ENCODE measurements at regions not wholly inside any gene's neighbourhood (a gene's known extent, or its start where the extent isn't known, plus 50 kb on each side); places are given as distances from the start of the nearest gene placed in this dataset.

DNA sequence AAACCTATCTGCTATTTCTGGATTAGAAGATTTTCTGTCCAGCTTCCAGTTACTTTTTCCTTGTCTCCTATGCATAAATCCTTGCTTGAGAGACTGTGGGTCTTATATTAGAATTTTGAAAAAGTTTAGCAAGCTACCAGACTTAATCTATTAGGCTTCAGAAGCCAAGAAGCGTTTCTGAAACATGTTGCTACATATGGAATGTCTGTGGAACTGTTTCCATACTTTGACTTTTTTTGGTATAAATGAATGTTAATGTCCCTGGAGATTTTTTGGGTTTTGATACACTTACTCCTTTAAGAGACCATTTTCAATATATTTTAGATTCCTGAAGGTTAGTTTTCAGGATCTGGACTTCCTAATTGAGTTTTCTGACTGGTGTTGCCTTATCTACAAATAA is 191.4 kb upstream of the SGCD start:
- ATAC-seq (ENCODE audit: low read depth) (no peak), DNase-seq (no peak)
- Histone ChIP-seq H4K8ac (ENCODE audit: low read depth in 2 of 2, low read length in 2 of 2) (no peak overlapping the region), H3K27ac (ENCODE audit: insufficient read depth, low read length) (no peak overlapping the region), H2BK120ac (ENCODE audit: low read depth, low read length) (no peak overlapping the region; the same call in 1 of the 2 replicates), H2BK15ac (ENCODE audit: low read depth, low read length) (no peak overlapping the region), H2AK9ac (replicated peaks; ENCODE audit: low read depth, low read length, poor library complexity) (no peak overlapping the region), H3K23ac (ENCODE audit: low read depth, low read length) (no peak overlapping the region), H3K4me1 (ENCODE audit: control insufficient read depth, insufficient read depth, low read length) (peaks cover 2% of the 10 kb centered on the region; the same call in 1 of the 2 replicates), H2BK5ac (ENCODE audit: low read depth, low read length, poor library complexity, severe bottlenecking) (no peak overlapping the region), H2AFZ (replicated peaks; ENCODE audit: low read length, poor library complexity) (no peak overlapping the region), H3K9me1 (ENCODE audit: insufficient read depth, low read length) (no peaks in the 10 kb centered on the region), H2BK20ac (ENCODE audit: low read depth, low read length) (no peak overlapping the region), H3K9ac (ENCODE audit: low read depth, low read length) (no peak overlapping the region), H4K5ac (ENCODE audit: low read depth, low read length) (no peak overlapping the region), H3K27me3 (ENCODE audit: control insufficient read depth, insufficient read depth, low read length) (no peaks in the 10 kb centered on the region), H4K91ac (ENCODE audit: insufficient read depth, low read depth, low read length) (peak overlapping the region; percentile 41; the same call in 1 of the 2 replicates), H3K4ac (ENCODE audit: low read depth, low read length) (no peak overlapping the region), H2AK5ac (ENCODE audit: low read depth, low read length) (no peak overlapping the region), H3K56ac (ENCODE audit: extremely low read depth, insufficient read depth, low read length) (no peak overlapping the region), H3K4me2 (ENCODE audit: low read depth, low read length) (no peak overlapping the region), H4K20me1 (ENCODE audit: insufficient read depth, low read length) (no peaks in the 10 kb centered on the region), H3K9me3 (ENCODE audit: control insufficient read depth, insufficient read depth, low read length) (no peaks in the 10 kb centered on the region), H3K14ac (replicated peaks; ENCODE audit: low read depth, low read length) (no peak overlapping the region), H3K4me3 (ENCODE audit: insufficient read depth, low read depth, low read length) (no peak overlapping the region), H3K36me3 (ENCODE audit: control insufficient read depth, insufficient read depth, low read length) (no peaks in the 10 kb centered on the region), H3K18ac (ENCODE audit: low read depth, low read length) (no peak overlapping the region), H3K79me1 (ENCODE audit: low read depth in 1 of 2, low read length in 2 of 2) (no peaks in the 10 kb centered on the region)
- BruUV-seq (replicated peaks) = no TSS peak
- TF ChIP-seq, protein P1, sequence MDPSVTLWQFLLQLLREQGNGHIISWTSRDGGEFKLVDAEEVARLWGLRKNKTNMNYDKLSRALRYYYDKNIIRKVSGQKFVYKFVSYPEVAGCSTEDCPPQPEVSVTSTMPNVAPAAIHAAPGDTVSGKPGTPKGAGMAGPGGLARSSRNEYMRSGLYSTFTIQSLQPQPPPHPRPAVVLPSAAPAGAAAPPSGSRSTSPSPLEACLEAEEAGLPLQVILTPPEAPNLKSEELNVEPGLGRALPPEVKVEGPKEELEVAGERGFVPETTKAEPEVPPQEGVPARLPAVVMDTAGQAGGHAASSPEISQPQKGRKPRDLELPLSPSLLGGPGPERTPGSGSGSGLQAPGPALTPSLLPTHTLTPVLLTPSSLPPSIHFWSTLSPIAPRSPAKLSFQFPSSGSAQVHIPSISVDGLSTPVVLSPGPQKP (IDR thresholded peaks at IDR 0.05; ENCODE audit: borderline replicate concordance, low read depth, low read length) = no peak
- TF ChIP-seq, protein P2, sequence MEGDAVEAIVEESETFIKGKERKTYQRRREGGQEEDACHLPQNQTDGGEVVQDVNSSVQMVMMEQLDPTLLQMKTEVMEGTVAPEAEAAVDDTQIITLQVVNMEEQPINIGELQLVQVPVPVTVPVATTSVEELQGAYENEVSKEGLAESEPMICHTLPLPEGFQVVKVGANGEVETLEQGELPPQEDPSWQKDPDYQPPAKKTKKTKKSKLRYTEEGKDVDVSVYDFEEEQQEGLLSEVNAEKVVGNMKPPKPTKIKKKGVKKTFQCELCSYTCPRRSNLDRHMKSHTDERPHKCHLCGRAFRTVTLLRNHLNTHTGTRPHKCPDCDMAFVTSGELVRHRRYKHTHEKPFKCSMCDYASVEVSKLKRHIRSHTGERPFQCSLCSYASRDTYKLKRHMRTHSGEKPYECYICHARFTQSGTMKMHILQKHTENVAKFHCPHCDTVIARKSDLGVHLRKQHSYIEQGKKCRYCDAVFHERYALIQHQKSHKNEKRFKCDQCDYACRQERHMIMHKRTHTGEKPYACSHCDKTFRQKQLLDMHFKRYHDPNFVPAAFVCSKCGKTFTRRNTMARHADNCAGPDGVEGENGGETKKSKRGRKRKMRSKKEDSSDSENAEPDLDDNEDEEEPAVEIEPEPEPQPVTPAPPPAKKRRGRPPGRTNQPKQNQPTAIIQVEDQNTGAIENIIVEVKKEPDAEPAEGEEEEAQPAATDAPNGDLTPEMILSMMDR (conservative IDR thresholded peaks at IDR 0.05; ENCODE audit: low read depth, low read length) = no peak
- TF ChIP-seq RCOR1 (IDR thresholded peaks at IDR 0.05; ENCODE audit: insufficient replicate concordance, low read length) (no peak), MAFK (IDR thresholded peaks at IDR 0.05; ENCODE audit: low read depth, low read length) (no peak), MXI1 (IDR thresholded peaks at IDR 0.05; ENCODE audit: borderline replicate concordance, low read depth, low read length) (no peak), MAZ (IDR thresholded peaks at IDR 0.05; ENCODE audit: borderline replicate concordance, low read depth, low read length) (no peak), CEBPB (IDR thresholded peaks at IDR 0.05; ENCODE audit: low read depth, low read length) (no peak), NFE2L2 (IDR thresholded peaks at IDR 0.05; ENCODE audit: low read depth, low read length) (no peak), CHD1 (IDR thresholded peaks at IDR 0.05; ENCODE audit: low read depth, low read length) (no peak), POLR2A (IDR thresholded peaks at IDR 0.05; ENCODE audit: low read depth, low read length) (no peak), USF2 (IDR thresholded peaks at IDR 0.05; ENCODE audit: low read depth, low read length) (no peak)
- dilution Hi-C loops (cut with HindIII; ENCODE audit: low sequenced_read_pairs, unreplicated experiment) (no loop called here), in situ Hi-C loops (cut with MboI; ENCODE audit: low sequenced_read_pairs) (no loop called here), intact Hi-C loops (cut with micrococcal nuclease) (no loop called here)
- no CpG with 5 or more reads among the region's 1 CpG for WGBS, 2 experiments (ENCODE audit: extremely low coverage in 2 of 2, insufficient read length in 1 of 2)
- ChIA-PET CTCF (no interaction called here), POLR2A (ENCODE audit: unreplicated experiment) (no interaction called here)
